CD4-positive, alpha-beta memory T cell (primary cell): ENCODE measurements at regions not wholly inside any gene's neighbourhood (a gene's known extent, or its start where the extent isn't known, plus 50 kb on each side); places are given as distances from the start of the nearest gene placed in this dataset.

ENCODE experiments used
- CTCF ChIA-PET: fragments of 350-600 bp; sonication (Branson Sonifier 250); formaldehyde crosslinking; loops from one replicate; lab custom pipeline; 2021; ENCODE audit warnings: inconsistent platforms; ENCODE audit not compliant: partially characterized antibody; lab: Charles Lee
- POLR2A ChIA-PET: fragments of 350-600 bp; sonication (Branson Sonifier 250); formaldehyde crosslinking; loops from one replicate; lab custom pipeline; 2021; ENCODE audit not compliant: partially characterized antibody; lab: Charles Lee
- DNase-seq, 5 donors: peaks; one replicate each; pipeline versions ENCODE4 v3.0.0 to v3.0.0-alpha.2; 2020 to 2022; ENCODE audit warnings: mixed read lengths in 1 of 5
- H3K27ac ChIP-seq: one replicate; pipeline ENCODE4 v1.7.0; 2013; ENCODE audit warnings: low read depth, low read length
- H3K27me3 ChIP-seq: 2 replicates; pipeline ENCODE4 v1.7.0; 2013; ENCODE audit warnings: mild to moderate bottlenecking, low read length, moderate library complexity; ENCODE audit not compliant: insufficient read depth
- H3K36me3 ChIP-seq: 2 replicates; pipeline ENCODE4 v1.7.0; 2013; ENCODE audit warnings: mild to moderate bottlenecking, low read length, moderate library complexity; ENCODE audit not compliant: insufficient read depth
- H3K4me1 ChIP-seq: 2 replicates; pipeline ENCODE4 v1.7.0; 2013; ENCODE audit warnings: mild to moderate bottlenecking, low read length, moderate library complexity; ENCODE audit not compliant: insufficient read depth
- H3K4me3 ChIP-seq, 2 donors: one replicate each; pipeline ENCODE4 v1.7.0; 2013; ENCODE audit warnings: low read length in 2 of 2, mild to moderate bottlenecking in 1 of 2
- H3K9me3 ChIP-seq, 2 donors: one replicate each; pipeline ENCODE4 v1.7.0; 2013; ENCODE audit warnings: low read length in 2 of 2, control low read depth in 1 of 2; ENCODE audit not compliant: control insufficient read depth in 1 of 2
- H3K27ac Mint-ChIP-seq, 7 donors: one replicate each; pipeline ENCODE4 v1.8.0; 2020 to 2021; ENCODE audit warnings: mixed read lengths in 7 of 7, mild to moderate bottlenecking in 6 of 7, inconsistent platforms in 3 of 7, moderate library complexity in 3 of 7
- H3K27me3 Mint-ChIP-seq, 2 donors: one replicate each; pipeline ENCODE4 v1.8.0; 2020 to 2021; ENCODE audit warnings: mixed read lengths in 2 of 2
- H3K36me3 Mint-ChIP-seq, 2 donors: one replicate each; pipeline ENCODE4 v1.8.0; 2020 to 2021; ENCODE audit warnings: mixed read lengths in 2 of 2, inconsistent platforms in 1 of 2, mild to moderate bottlenecking in 1 of 2
- H3K4me1 Mint-ChIP-seq, 4 donors: one replicate each; pipeline ENCODE4 v1.8.0; 2020 to 2021; ENCODE audit warnings: mixed read lengths in 4 of 4, mild to moderate bottlenecking in 1 of 4
- H3K4me3 Mint-ChIP-seq, 8 donors: one replicate each; pipeline ENCODE4 v1.8.0; 2020 to 2021; ENCODE audit warnings: mixed read lengths in 8 of 8, mild to moderate bottlenecking in 7 of 8, moderate library complexity in 6 of 8, inconsistent platforms in 3 of 8
- H3K9me3 Mint-ChIP-seq, 8 donors: one replicate each; pipeline ENCODE4 v1.8.0; 2020 to 2021; ENCODE audit warnings: mixed read lengths in 8 of 8, mild to moderate bottlenecking in 5 of 8, inconsistent platforms in 3 of 8, moderate library complexity in 1 of 8
- intact Hi-C: fragments of 100-400 bp; cut with micrococcal nuclease; formaldehyde crosslinking; loops from one replicate; pipeline ENCODE4 v1.15.1; 2023

GRCh38 chr1:195530961-195531360 is 1077.3 kb downstream of the KCNT2 start:
- DNase-seq = no peak
- Mint-ChIP-seq H3K9me3 (peaks cover 0 to 4% (median 0%) of the 10 kb centered on the region in 8 donors), H3K4me3 (no peak overlapping the region), H3K27me3 (no peaks in the 10 kb centered on the region), H3K4me1 (no peaks in the 10 kb centered on the region), H3K27ac (no peak overlapping the region), H3K36me3 (no peaks in the 10 kb centered on the region)
- POLR2A ChIA-PET = no interaction called here
- Histone ChIP-seq H3K9me3 (no peaks in the 10 kb centered on the region), H3K4me3 (no peak overlapping the region), H3K36me3 (no peaks in the 10 kb centered on the region), H3K27ac (no peak overlapping the region), H3K27me3 (no peaks in the 10 kb centered on the region), H3K4me1 (no peaks in the 10 kb centered on the region)
- intact Hi-C loops = no loop called here
- CTCF ChIA-PET = no interaction called here

DNA sequence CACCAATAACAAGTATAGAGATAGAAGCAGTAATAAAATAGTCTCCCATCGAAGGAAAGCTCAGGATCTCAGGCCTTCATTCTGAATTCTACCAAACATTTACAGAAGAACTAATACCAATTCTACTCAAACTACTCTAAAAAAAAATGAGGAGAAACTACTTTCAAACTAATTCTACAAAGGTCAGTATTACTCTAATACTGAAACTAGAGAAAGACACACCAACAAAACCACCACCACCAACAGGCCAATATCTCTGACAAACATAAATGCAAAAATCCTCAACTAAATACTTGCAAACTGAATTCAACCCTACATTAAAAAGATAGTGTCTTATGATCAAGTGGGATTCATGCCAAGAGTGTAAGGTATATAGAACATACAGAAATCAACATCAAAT is 1078.4 kb downstream of the KCNT2 start:
- H3K4me1 Mint-ChIP-seq = no peaks in the 10 kb centered on the region
- H3K9me3 Mint-ChIP-seq = peaks cover 0 to 4% (median 0%) of the 10 kb centered on the region in 8 donors
- H3K4me3 ChIP-seq = no peak overlapping the region
- intact Hi-C loops = no loop called here
- no peak for DNase-seq
- H3K4me3 Mint-ChIP-seq = no peak overlapping the region
- H3K4me1 ChIP-seq = no peaks in the 10 kb centered on the region
- ChIA-PET POLR2A (no interaction called here), CTCF (no interaction called here)
- H3K36me3 Mint-ChIP-seq = no peaks in the 10 kb centered on the region
- no peak overlapping the region for H3K27ac Mint-ChIP-seq
- H3K9me3 ChIP-seq = no peaks in the 10 kb centered on the region
- H3K27me3 ChIP-seq = no peaks in the 10 kb centered on the region
- no peak overlapping the region for H3K27ac ChIP-seq
- no peaks in the 10 kb centered on the region for H3K27me3 Mint-ChIP-seq
- H3K36me3 ChIP-seq = no peaks in the 10 kb centered on the region

DNA sequence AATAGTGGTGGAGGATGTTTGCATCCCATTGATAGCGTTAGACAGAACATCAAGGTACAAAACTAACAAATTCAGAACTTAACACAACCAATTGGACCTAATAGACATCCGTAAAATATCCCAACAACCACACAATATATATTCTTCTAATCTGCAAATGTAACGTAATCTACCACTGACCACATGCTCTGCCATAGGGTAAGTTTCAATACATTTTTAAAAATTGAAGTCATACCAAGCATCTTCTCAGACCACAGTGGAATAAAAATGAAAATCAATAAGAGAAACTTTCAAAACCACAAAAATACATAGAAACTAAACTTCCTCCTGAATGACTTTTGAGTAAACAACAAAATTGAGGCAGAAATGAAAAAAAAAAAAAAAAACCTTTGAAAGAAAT is 1087.5 kb downstream of the KCNT2 start:
- Histone ChIP-seq H3K27me3 (no peaks in the 10 kb centered on the region), H3K4me1 (no peaks in the 10 kb centered on the region), H3K9me3 (no peaks in the 10 kb centered on the region), H3K36me3 (no peaks in the 10 kb centered on the region), H3K4me3 (no peak overlapping the region), H3K27ac (no peak overlapping the region)
- H3K36me3 Mint-ChIP-seq = no peaks in the 10 kb centered on the region
- H3K4me3 Mint-ChIP-seq = no peak overlapping the region
- intact Hi-C loops = no loop called here
- H3K4me1 Mint-ChIP-seq = no peaks in the 10 kb centered on the region
- H3K27me3 Mint-ChIP-seq = no peaks in the 10 kb centered on the region
- CTCF ChIA-PET = no interaction called here
- peaks cover 0 to 6% (median 3%) of the 10 kb centered on the region in 8 donors for H3K9me3 Mint-ChIP-seq
- no peak for DNase-seq
- H3K27ac Mint-ChIP-seq = no peak overlapping the region
- POLR2A ChIA-PET = no interaction called here

GRCh38 chr1:195516036-195516435 is 1092.2 kb downstream of the KCNT2 start:
- H3K4me1 ChIP-seq = no peaks in the 10 kb centered on the region
- no peaks in the 10 kb centered on the region for H3K4me1 Mint-ChIP-seq
- no peak overlapping the region for H3K4me3 Mint-ChIP-seq
- H3K27ac Mint-ChIP-seq = no peak overlapping the region
- DNase-seq = no peak
- peaks cover 0 to 6% (median 3%) of the 10 kb centered on the region in 8 donors for H3K9me3 Mint-ChIP-seq
- H3K4me3 ChIP-seq = no peak overlapping the region
- H3K36me3 Mint-ChIP-seq = no peaks in the 10 kb centered on the region
- ChIA-PET POLR2A (no interaction called here), CTCF (no interaction called here)
- H3K9me3 ChIP-seq = no peaks in the 10 kb centered on the region
- intact Hi-C loops = no loop called here
- no peaks in the 10 kb centered on the region for H3K27me3 Mint-ChIP-seq
- H3K36me3 ChIP-seq = no peaks in the 10 kb centered on the region
- no peak overlapping the region for H3K27ac ChIP-seq
- H3K27me3 ChIP-seq = no peaks in the 10 kb centered on the region

GRCh38 chr1:195511501-195511900 is 1096.7 kb downstream of the KCNT2 start:
- H3K27ac Mint-ChIP-seq = no peak overlapping the region
- POLR2A ChIA-PET = no interaction called here
- CTCF ChIA-PET = no interaction called here
- peaks cover 0 to 7% (median under 1%) of the 10 kb centered on the region in 8 donors for H3K9me3 Mint-ChIP-seq
- no peaks in the 10 kb centered on the region for H3K27me3 ChIP-seq
- no peaks in the 10 kb centered on the region for H3K36me3 ChIP-seq
- no peak overlapping the region for H3K27ac ChIP-seq
- H3K4me1 ChIP-seq = no peaks in the 10 kb centered on the region
- H3K27me3 Mint-ChIP-seq = no peaks in the 10 kb centered on the region
- no peak overlapping the region for H3K4me3 Mint-ChIP-seq
- H3K9me3 ChIP-seq = no peaks in the 10 kb centered on the region
- H3K4me1 Mint-ChIP-seq = no peaks in the 10 kb centered on the region
- no peak overlapping the region for H3K4me3 ChIP-seq
- intact Hi-C loops = no loop called here
- no peak for DNase-seq
- H3K36me3 Mint-ChIP-seq = no peaks in the 10 kb centered on the region

- DNase-seq = no peak
- no peaks in the 10 kb centered on the region for H3K27me3 Mint-ChIP-seq
- no peak overlapping the region for H3K4me3 Mint-ChIP-seq
- ChIA-PET POLR2A (no interaction called here), CTCF (no interaction called here)
- H3K9me3 Mint-ChIP-seq = peaks cover 0 to 3% (median 0%) of the 10 kb centered on the region in 8 donors
- Histone ChIP-seq H3K9me3 (no peaks in the 10 kb centered on the region), H3K4me3 (no peak overlapping the region), H3K36me3 (no peaks in the 10 kb centered on the region), H3K4me1 (no peaks in the 10 kb centered on the region), H3K27ac (no peak overlapping the region), H3K27me3 (no peaks in the 10 kb centered on the region)
- intact Hi-C loops = no loop called here
- H3K36me3 Mint-ChIP-seq = no peaks in the 10 kb centered on the region
- no peak overlapping the region for H3K27ac Mint-ChIP-seq
- H3K4me1 Mint-ChIP-seq = no peaks in the 10 kb centered on the region
These were observed 1107.1 kb downstream of the KCNT2 start for GRCh38 chr1:195501118-195501517.

DNA sequence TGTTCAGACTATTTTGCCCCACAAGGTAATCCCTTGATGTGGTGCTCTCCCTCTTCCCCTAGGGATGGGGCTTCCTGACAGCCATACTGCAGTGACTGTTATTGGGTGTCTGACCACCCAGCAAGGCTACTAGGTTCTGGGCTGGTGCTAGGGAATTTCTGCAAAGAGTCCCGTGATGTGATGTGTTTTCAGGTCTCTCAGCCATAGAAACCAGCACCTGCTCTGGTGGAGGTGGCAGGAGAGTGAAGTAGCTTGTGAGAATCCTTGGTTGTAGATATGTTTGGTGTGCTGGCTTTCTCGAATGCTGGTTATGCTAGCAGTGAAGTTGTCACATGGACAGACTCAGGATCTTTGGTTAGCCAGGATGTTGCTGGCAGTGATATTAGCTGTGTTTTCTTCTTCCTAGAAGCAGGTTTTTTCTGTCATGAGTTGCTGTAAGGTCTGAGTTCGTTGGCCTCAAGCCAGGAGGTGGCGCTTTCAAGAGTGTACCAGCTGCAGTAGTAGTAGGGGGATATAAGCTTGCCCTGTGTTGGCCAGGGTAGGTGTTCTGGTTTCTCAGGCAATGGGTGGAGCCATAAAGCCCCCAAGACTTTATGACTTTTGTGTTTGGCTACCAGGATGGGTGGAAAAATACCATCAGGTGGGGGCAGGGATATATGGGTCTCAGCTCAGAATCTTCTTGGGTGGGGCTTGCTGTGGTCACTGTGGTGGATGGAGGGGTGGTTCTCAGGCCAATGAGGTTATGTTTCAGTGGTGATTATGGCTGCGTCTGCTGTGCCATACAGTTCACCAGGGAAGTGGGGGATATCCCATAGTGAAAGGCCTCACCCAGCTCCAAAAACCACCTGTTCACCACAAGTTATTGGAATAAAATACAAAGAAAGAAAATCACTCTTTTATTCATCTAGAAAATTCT is 1112.3 kb downstream of the KCNT2 start:
- no peaks in the 10 kb centered on the region for H3K36me3 Mint-ChIP-seq
- H3K27ac Mint-ChIP-seq = peak overlapping the region in 1 of 7 donors; percentile 55
- no peak for DNase-seq
- ChIA-PET CTCF (no interaction called here), POLR2A (no interaction called here)
- H3K4me1 ChIP-seq = no peaks in the 10 kb centered on the region
- intact Hi-C loops = no loop called here
- no peaks in the 10 kb centered on the region for H3K4me1 Mint-ChIP-seq
- H3K9me3 Mint-ChIP-seq = peaks cover 0 to 5% (median 0%) of the 10 kb centered on the region in 8 donors
- no peak overlapping the region for H3K27ac ChIP-seq
- H3K4me3 Mint-ChIP-seq = no peak overlapping the region
- H3K9me3 ChIP-seq = no peaks in the 10 kb centered on the region
- H3K36me3 ChIP-seq = no peaks in the 10 kb centered on the region
- no peaks in the 10 kb centered on the region for H3K27me3 ChIP-seq
- no peak overlapping the region for H3K4me3 ChIP-seq
- no peaks in the 10 kb centered on the region for H3K27me3 Mint-ChIP-seq
